Stomach smooth muscle (tissue), 2 donors: ENCODE measurements at regions not wholly inside any gene's neighbourhood (a gene's known extent, or its start where the extent isn't known, plus 50 kb on each side); places are given as distances from the start of the nearest gene placed in this dataset.

Experiments
- H3K27ac ChIP-seq: one replicate; pipeline ENCODE4 v1.7.0; 2013; ENCODE audit warnings: mild to moderate bottlenecking, low read length, inconsistent platforms
- H3K27me3 ChIP-seq, 2 donors: one replicate each; pipeline ENCODE4 v1.7.0; 2013; ENCODE audit warnings: low read length in 2 of 2; ENCODE audit not compliant: insufficient read depth in 2 of 2, control insufficient read depth in 1 of 2
- H3K36me3 ChIP-seq, 2 donors: one replicate each; pipeline ENCODE4 v1.7.0; 2013; ENCODE audit warnings: low read length in 2 of 2; ENCODE audit not compliant: control insufficient read depth in 2 of 2, insufficient read depth in 2 of 2
- H3K4me1 ChIP-seq: one replicate; pipeline ENCODE4 v1.7.0; 2013; ENCODE audit warnings: low read length; ENCODE audit not compliant: control insufficient read depth, insufficient read depth
- H3K4me3 ChIP-seq, 2 donors: one replicate each; pipeline ENCODE4 v1.7.0; 2013; ENCODE audit warnings: low read length in 2 of 2
- H3K9ac ChIP-seq, 2 donors: one replicate each; pipeline ENCODE4 v1.7.0; 2013; ENCODE audit warnings: low read length in 2 of 2, mild to moderate bottlenecking in 1 of 2
- H3K9me3 ChIP-seq, 2 donors: one replicate each; pipeline ENCODE4 v1.7.0; 2013; ENCODE audit warnings: low read length in 2 of 2; ENCODE audit not compliant: control insufficient read depth in 2 of 2
- donor health status: healthy.
- donor health status: Pancreatic carcinoma.

GRCh38 chr12:11946161-11946560 is 124.6 kb upstream of the BCL2L14 start:
- Histone ChIP-seq H3K9me3 (no peaks in the 10 kb centered on the region), H3K4me1 (no peaks in the 10 kb centered on the region), H3K4me3 (no peak overlapping the region), H3K27me3 (no peaks in the 10 kb centered on the region), H3K27ac (no peak overlapping the region), H3K36me3 (no peaks in the 10 kb centered on the region), H3K9ac (no peak overlapping the region)

- H3K36me3 ChIP-seq = no peaks in the 10 kb centered on the region
- no peaks in the 10 kb centered on the region for H3K9me3 ChIP-seq
- no peaks in the 10 kb centered on the region for H3K27me3 ChIP-seq
- H3K9ac ChIP-seq = no peak overlapping the region
- H3K4me3 ChIP-seq = no peak overlapping the region
- no peaks in the 10 kb centered on the region for H3K4me1 ChIP-seq
- H3K27ac ChIP-seq = no peak overlapping the region
Observed at GRCh38 chr12:11947213-11947612, 123.5 kb upstream of the BCL2L14 start.

GRCh38 chr12:11949738-11950411 is 120.9 kb upstream of the BCL2L14 start:
- Histone ChIP-seq H3K4me3 (no peak overlapping the region), H3K27me3 (no peaks in the 10 kb centered on the region), H3K4me1 (peaks cover 7% of the 10 kb centered on the region), H3K27ac (no peak overlapping the region), H3K9me3 (no peaks in the 10 kb centered on the region), H3K36me3 (no peaks in the 10 kb centered on the region), H3K9ac (no peak overlapping the region)

- Histone ChIP-seq H3K36me3 (no peaks in the 10 kb centered on the region), H3K27ac (no peak overlapping the region), H3K4me1 (peaks cover 7% of the 10 kb centered on the region), H3K9ac (no peak overlapping the region), H3K4me3 (no peak overlapping the region), H3K27me3 (no peaks in the 10 kb centered on the region), H3K9me3 (no peaks in the 10 kb centered on the region)
Observed at GRCh38 chr12:11951209-11951608, 119.5 kb upstream of the BCL2L14 start.

- Histone ChIP-seq H3K4me3 (no peak overlapping the region), H3K27me3 (no peaks in the 10 kb centered on the region), H3K9ac (no peak overlapping the region), H3K4me1 (peaks cover 7% of the 10 kb centered on the region), H3K36me3 (no peaks in the 10 kb centered on the region), H3K27ac (no peak overlapping the region), H3K9me3 (no peaks in the 10 kb centered on the region)
Observed at GRCh38 chr12:11953523-11953922, 117.2 kb upstream of the BCL2L14 start.

GRCh38 chr12:11954181-11954580 is 116.6 kb upstream of the BCL2L14 start:
- H3K9me3 ChIP-seq = no peaks in the 10 kb centered on the region
- H3K36me3 ChIP-seq = no peaks in the 10 kb centered on the region
- no peak overlapping the region for H3K27ac ChIP-seq
- no peaks in the 10 kb centered on the region for H3K27me3 ChIP-seq
- H3K4me1 ChIP-seq = peaks cover 7% of the 10 kb centered on the region
- no peak overlapping the region for H3K4me3 ChIP-seq
- H3K9ac ChIP-seq = no peak overlapping the region

- Histone ChIP-seq H3K9ac (no peak overlapping the region), H3K27me3 (no peaks in the 10 kb centered on the region), H3K4me3 (no peak overlapping the region), H3K9me3 (no peaks in the 10 kb centered on the region), H3K36me3 (no peaks in the 10 kb centered on the region), H3K4me1 (peaks cover 2% of the 10 kb centered on the region), H3K27ac (no peak overlapping the region)
Observed at GRCh38 chr12:11958221-11959091, 112.3 kb upstream of the BCL2L14 start.

GRCh38 chr12:11959117-11959823 is 111.5 kb upstream of the BCL2L14 start:
- no peak overlapping the region for H3K9ac ChIP-seq
- H3K36me3 ChIP-seq = no peaks in the 10 kb centered on the region
- no peaks in the 10 kb centered on the region for H3K9me3 ChIP-seq
- H3K27ac ChIP-seq = no peak overlapping the region
- H3K4me3 ChIP-seq = no peak overlapping the region
- H3K4me1 ChIP-seq = no peaks in the 10 kb centered on the region
- H3K27me3 ChIP-seq = no peaks in the 10 kb centered on the region

- Histone ChIP-seq H3K27me3 (no peaks in the 10 kb centered on the region), H3K4me1 (no peaks in the 10 kb centered on the region), H3K36me3 (no peaks in the 10 kb centered on the region), H3K9ac (no peak overlapping the region), H3K27ac (no peak overlapping the region), H3K9me3 (no peaks in the 10 kb centered on the region), H3K4me3 (no peak overlapping the region)
Observed at GRCh38 chr12:11960646-11961045, 110.1 kb upstream of the BCL2L14 start.

- H3K9me3 ChIP-seq = no peaks in the 10 kb centered on the region
- H3K27ac ChIP-seq = no peak overlapping the region
- H3K4me3 ChIP-seq = no peak overlapping the region
- H3K27me3 ChIP-seq = no peaks in the 10 kb centered on the region
- no peak overlapping the region for H3K9ac ChIP-seq
- no peaks in the 10 kb centered on the region for H3K4me1 ChIP-seq
- no peaks in the 10 kb centered on the region for H3K36me3 ChIP-seq
Observed at GRCh38 chr12:11961686-11962085, 109.1 kb upstream of the BCL2L14 start.
